ENCODE measurements at regions not wholly inside any gene's neighbourhood (a gene's known extent, or its start where the extent isn't known, plus 50 kb on each side); places are given as distances from the start of the nearest gene placed in this dataset.

GRCh38 chr2:6181926-6182325 is 489.7 kb downstream of the SOX11 start (continued):
- TF ChIP-seq ZNF219 (CRISPR knock-in tag; IDR thresholded peaks at IDR 0.05; ENCODE audit: borderline replicate concordance), result no peak
- TF ChIP-seq NR3C1 (CRISPR knock-in tag; conservative IDR thresholded peaks at IDR 0.05; ENCODE audit: low read depth), result no peak
- no peak for TF ChIP-seq ATF2 (CRISPR knock-in tag; IDR thresholded peaks at IDR 0.05; ENCODE audit: borderline replicate concordance, low read depth)

DNA sequence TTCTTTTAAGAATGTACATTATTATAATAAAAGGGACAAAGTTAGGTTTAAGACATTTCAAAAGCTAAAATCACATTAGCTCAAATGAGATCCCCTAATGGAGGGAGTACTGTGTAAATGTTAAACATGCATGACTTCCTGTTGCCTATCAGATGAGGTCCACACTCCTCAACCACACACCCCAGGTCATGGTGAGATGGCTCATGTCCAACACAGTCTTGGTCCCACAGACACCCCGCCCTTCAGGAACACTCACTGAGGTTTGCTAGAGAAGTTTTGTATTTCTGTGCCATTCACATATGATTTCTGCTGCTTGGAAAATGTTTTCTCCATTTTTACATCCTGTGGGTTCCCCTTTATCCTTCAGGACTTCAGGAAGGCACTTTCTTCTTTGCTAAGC is 491.0 kb downstream of the SOX11 start:
- Mint-ChIP-seq H3K4me3 (no peak overlapping the region), H3K9me3 (peaks cover 72% of the 10 kb centered on the region), H3K4me1 (no peaks in the 10 kb centered on the region), H3K27ac (no peak overlapping the region), H3K27me3 (ENCODE audit: low read depth) (peaks cover 6% of the 10 kb centered on the region), H3K36me3 (peaks cover 66% of the 10 kb centered on the region)
- TF ChIP-seq ZNF138 (CRISPR knock-in tag; conservative IDR thresholded peaks at IDR 0.05) (no peak), CBFB (CRISPR knock-in tag; IDR thresholded peaks at IDR 0.05; ENCODE audit: low read depth) (no peak), ESRRA (CRISPR knock-in tag; IDR thresholded peaks at IDR 0.05; ENCODE audit: borderline replicate concordance) (no peak), ELF4 (CRISPR knock-in tag; IDR thresholded peaks at IDR 0.05; ENCODE audit: low read depth) (no peak), CDX4 (CRISPR knock-in tag; IDR thresholded peaks at IDR 0.05; ENCODE audit: borderline replicate concordance) (no peak), TEAD1 (CRISPR knock-in tag; IDR thresholded peaks at IDR 0.05) (no peak), ATF1 (CRISPR knock-in tag; IDR thresholded peaks at IDR 0.05) (no peak)
- TF ChIP-seq, protein P1, sequence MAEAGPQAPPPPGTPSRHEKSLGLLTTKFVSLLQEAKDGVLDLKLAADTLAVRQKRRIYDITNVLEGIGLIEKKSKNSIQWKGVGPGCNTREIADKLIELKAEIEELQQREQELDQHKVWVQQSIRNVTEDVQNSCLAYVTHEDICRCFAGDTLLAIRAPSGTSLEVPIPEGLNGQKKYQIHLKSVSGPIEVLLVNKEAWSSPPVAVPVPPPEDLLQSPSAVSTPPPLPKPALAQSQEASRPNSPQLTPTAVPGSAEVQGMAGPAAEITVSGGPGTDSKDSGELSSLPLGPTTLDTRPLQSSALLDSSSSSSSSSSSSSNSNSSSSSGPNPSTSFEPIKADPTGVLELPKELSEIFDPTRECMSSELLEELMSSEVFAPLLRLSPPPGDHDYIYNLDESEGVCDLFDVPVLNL (CRISPR knock-in tag; IDR thresholded peaks at IDR 0.05; ENCODE audit: borderline replicate concordance, low read depth), result no peak
- TF ChIP-seq, protein P2, sequence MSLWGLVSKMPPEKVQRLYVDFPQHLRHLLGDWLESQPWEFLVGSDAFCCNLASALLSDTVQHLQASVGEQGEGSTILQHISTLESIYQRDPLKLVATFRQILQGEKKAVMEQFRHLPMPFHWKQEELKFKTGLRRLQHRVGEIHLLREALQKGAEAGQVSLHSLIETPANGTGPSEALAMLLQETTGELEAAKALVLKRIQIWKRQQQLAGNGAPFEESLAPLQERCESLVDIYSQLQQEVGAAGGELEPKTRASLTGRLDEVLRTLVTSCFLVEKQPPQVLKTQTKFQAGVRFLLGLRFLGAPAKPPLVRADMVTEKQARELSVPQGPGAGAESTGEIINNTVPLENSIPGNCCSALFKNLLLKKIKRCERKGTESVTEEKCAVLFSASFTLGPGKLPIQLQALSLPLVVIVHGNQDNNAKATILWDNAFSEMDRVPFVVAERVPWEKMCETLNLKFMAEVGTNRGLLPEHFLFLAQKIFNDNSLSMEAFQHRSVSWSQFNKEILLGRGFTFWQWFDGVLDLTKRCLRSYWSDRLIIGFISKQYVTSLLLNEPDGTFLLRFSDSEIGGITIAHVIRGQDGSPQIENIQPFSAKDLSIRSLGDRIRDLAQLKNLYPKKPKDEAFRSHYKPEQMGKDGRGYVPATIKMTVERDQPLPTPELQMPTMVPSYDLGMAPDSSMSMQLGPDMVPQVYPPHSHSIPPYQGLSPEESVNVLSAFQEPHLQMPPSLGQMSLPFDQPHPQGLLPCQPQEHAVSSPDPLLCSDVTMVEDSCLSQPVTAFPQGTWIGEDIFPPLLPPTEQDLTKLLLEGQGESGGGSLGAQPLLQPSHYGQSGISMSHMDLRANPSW (CRISPR knock-in tag; conservative IDR thresholded peaks at IDR 0.05; ENCODE audit: low read depth), result no peak
- ATAC-seq, result no peak
- ChIA-PET CTCF (no interaction called here), POLR2A (no interaction called here)
- DNase-seq (ENCODE audit: low spot score), result no peak

- Mint-ChIP-seq H3K36me3 (peaks cover 71% of the 10 kb centered on the region), H3K27me3 (ENCODE audit: low read depth) (peaks cover 14% of the 10 kb centered on the region), H3K4me1 (no peaks in the 10 kb centered on the region), H3K9me3 (peaks cover 74% of the 10 kb centered on the region), H3K4me3 (no peak overlapping the region), H3K27ac (no peak overlapping the region)
- POLR2A ChIA-PET, result no interaction called here
- CTCF ChIA-PET, result no interaction called here
- ATAC-seq (no peak), DNase-seq (ENCODE audit: low spot score) (no peak)
- TF ChIP-seq ZSCAN18 (CRISPR knock-in tag; IDR thresholded peaks at IDR 0.05), result no peak
These were observed 492.5 kb downstream of the SOX11 start for GRCh38 chr2:6184532-6185292.

All from WTC11 (cell line).